Effector CD8-positive, alpha-beta T cell (primary cell): ENCODE measurements at regions not wholly inside any gene's neighbourhood (a gene's known extent, or its start where the extent isn't known, plus 50 kb on each side); places are given as distances from the start of the nearest gene placed in this dataset.

ENCODE experiments used
- DNase-seq: peaks from one replicate; lab custom pipeline; 2025; lab: John Stamatoyannopoulos, UW

DNA sequence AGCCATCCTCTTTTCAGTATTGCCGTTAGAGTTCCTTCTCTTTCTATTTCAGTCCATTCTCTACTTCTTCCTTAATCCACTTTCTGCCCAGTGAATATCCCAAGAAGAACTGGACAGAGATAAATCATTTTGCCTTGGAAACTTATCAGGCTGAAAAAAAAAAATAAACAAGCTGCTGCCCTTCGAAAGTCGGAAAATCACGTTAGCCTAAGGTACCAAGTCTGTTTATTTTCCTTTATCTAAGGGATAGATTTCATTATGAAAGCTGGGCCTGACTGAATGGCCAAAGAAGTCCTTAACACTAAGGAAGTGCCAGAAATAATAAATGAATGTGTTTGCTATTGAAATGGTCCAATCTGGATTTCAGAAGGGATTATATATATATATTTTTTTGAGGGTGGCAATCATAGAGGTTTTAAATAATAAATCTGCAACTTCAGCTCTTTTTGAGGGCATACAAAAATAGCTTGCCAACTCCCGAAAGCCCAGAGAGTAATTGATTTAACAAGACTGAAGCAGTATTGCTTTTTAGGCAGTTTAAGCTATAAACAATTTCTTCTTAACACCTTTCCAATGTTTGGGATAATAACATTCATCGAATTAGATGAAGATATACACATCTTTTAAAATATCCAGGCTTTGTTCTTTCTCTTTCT is 127.0 kb upstream of the STMND1 start:
- DNase-seq = no peak

DNA sequence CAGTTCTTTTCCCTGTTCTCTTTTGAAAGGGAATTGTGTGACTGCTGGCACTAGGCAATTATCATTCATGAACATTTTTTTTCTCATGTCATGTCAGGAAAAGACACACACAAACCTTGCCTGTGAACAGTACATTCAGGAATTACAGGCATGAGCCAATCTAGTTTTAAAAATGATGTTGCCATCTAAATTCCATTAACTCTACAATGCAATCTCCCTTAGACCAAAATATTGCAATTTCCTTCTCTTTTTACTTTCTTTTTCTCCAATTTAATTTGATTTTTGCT is 127.5 kb upstream of the STMND1 start:
- DNase-seq = no peak

DNA sequence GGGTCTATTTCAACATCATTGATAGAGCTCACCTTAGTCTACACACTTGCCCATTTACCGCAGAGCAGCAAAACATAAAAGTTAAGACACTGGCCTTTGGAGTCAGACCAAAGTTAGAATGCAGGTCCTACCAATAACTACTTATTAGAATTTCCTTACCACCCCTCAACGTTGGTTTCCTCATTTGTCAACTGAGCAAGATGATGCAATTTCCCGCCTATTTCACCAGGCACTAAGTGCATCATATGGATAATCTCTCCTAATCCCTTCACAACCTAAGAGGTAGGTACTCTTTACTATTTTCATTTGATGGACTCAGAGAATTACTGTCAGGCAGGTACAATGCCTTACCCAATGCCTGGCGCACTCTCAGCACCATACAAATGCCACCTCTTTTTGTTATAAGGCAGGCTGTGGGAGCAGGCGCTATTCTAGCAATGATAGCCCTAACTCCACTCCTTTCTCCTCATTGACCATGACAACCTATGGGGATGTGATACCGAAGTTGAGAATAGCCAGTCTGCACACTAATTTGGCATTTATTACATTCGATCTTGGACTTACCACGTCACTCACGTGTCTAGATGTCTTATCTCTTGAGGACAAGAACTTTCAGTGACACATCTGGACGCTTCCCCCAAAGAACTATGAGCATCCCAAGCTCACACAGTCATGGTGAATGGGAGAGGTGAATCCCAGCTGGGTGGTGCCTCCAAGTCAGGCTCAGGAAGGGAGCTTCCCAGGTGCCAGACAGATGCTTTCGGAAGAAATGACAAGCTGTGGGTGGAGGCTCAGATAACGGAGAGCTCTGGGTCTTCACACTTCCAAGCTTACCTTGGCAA is 128.1 kb upstream of the STMND1 start:
- DNase-seq = no peak

- no peak for DNase-seq
Observed at GRCh38 chr6:16973051-16973450, 128.8 kb upstream of the STMND1 start.

GRCh38 chr6:16972535-16972934 is 129.3 kb upstream of the STMND1 start:
- DNase-seq = no peak

- no peak for DNase-seq
Observed at GRCh38 chr6:16969699-16970655, 131.9 kb upstream of the STMND1 start.

DNA sequence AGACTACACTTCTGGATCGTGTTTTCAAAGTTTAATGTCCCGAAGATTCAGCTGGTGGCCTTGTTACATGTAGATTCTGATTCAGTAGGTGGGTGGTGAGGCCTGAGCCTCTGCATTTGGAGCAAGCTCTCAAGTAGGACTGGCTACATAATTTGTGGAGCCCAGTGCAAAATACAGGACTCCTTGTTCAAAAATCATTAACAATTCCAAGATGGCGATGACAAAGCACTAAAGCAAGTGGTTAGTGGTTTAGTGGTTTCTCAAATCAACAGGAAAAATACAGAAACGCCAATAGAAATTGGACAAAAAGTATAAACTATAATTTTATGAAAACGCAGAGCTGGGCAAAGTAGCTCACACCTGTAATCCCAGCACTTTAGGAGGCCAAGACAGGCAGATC is 133.7 kb upstream of the STMND1 start:
- DNase-seq = no peak

DNA sequence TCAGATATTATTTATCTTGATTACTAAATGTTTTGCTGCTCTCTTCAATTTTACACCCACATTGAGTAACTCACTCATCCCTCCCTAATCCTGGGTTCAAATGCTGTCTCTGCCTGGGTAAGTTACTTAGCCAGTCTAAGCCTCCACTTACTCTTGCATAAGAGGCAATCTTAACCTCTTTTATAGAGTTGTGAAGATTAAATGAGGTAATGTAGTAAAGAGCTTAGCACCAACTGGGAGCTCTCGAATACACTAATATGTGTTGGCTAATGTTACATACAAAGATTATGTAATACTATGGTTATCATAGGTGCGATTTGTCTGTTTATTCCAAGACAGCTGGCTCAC is 134.4 kb upstream of the STMND1 start:
- no peak for DNase-seq

DNA sequence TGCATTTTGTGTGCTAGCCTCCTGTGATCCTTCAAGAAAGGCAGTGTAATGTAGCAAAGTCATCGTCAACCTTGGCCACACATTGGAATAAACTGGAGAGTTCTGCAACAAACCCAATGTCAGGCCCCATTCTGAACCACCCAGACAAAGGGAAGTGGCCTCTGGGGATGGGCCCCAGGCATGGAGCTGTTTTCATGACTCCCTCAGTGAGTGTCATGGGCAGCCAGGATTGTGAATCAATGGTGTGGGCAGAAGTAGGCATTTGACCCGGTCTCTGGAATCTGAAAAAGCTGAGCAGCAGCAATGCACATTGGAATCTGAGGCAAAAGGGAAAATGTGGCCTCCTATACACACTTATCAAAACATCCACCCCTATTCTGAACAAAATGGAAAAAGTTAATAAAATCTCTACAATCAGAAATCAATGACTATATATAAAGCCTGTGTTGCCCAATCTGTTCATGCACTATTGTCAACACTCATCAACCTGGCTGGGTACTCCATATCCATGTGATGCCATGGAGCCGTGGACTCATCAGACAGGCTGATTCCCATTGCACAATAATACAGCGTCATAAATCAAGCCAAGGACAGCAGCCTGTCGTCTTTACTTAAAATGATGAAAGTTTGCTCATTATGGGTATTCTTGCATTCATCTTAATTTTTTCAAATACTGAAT is 134.9 kb upstream of the STMND1 start:
- DNase-seq = no peak

DNA sequence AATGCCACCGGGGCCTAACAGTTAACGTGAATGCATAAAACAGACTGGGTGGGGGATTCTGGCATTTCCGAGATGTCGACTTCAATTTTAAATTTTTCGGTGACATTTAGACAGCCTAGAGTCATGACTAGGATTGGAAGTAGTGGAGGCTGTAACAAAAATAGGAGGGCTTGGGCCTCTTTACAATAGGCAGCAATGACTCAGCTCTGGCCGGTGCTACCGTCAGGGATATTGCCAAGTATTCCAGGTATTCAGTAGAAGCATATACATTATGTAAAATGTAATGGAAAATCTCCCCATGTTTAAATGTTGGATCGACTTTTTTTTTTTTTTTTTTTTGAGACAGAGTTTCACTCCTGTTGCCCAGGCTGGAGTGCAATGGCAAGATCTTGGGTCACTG is 136.2 kb upstream of the STMND1 start:
- no peak for DNase-seq

DNA sequence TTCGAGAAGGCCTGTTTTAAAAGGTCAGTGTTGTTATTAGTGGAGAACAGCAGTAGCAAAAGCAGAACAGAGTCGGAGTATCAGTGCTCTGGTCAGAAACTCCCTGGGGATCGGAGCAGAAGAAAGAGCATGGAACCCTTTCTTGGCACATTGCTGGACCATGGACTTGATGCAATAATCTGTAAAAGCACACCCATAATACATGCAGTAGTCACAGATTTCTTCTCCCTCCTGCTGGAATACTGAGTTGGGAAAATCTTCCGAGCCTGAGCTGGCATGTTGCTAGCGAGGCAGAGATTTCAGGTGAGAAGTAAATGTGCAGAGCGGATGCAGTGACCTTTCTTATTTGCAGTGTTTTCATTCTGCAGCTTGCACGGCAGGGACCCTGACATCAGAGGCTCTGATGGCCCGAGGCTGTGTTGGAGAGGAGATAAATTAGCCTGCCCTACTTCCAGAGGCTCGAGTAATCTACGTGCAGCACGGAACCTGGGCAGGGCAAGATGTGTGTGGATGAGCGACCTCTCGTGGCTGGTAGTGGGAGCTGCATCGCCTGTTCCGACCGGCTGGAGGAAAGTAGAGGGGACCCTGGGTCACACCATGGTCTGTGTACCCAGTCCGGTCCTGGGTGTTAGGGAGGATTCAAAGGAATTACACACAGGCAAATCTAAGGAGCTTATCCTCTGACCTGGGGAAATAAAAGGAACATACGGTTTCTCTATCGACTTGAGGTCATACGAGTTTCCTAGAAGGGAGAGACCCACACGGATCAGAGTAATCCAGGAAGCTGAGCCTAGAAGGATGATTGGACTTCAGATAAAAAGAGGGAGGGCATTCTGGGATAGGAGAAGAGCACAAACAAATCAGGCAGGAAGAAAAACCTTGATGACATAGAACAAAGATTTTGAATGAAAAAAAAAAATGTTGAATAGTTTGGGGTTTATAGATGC is 137.0 kb upstream of the STMND1 start:
- DNase-seq = peak; percentile 1

GRCh38 chr6:16961577-16961976 is 140.3 kb upstream of the STMND1 start:
- DNase-seq = no peak

GRCh38 chr6:16959789-16960188 is 142.1 kb upstream of the STMND1 start:
- DNase-seq = no peak

GRCh38 chr6:16956361-16956760 is 145.5 kb upstream of the STMND1 start:
- DNase-seq = no peak

- DNase-seq = no peak
Observed at GRCh38 chr6:16955899-16956298, 146.0 kb upstream of the STMND1 start.

DNA sequence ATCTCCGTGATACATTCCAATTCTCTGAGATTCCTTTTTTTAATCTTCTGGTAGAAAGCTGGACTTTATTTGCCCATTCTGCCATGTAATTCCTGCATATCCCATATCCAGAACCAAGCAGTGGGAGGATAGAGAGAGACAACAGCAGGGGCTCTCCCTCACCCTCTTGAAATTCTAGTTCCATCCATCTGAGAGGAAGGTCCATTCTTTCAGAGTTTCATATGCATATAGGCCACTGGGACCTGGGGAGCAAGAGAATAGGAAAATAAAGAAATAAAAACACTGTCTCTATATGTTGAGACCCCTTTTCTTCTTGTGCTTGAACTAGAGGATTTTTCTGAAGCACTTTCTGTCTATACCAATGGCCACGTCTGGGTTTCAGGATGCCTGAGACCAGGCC is 147.9 kb upstream of the STMND1 start:
- no peak for DNase-seq

DNA sequence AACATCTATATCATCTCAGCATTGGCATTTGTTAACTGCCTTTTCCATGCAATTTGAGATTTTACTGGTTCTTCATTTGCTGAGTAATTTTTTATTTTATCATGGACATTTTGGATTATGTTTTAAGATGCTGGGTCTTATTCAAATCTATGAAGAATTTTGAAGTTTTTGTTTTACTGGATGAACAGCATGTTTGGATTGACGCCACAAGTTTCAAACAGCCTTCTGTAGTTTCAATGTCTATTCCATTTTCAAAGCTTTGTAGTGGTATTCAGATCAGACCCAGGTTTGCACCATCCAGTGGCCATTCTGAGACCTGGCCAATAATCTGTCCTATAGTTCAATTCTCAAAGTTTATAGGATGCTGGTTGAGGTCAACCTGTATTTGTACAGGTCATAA is 148.4 kb upstream of the STMND1 start:
- no peak for DNase-seq

DNA sequence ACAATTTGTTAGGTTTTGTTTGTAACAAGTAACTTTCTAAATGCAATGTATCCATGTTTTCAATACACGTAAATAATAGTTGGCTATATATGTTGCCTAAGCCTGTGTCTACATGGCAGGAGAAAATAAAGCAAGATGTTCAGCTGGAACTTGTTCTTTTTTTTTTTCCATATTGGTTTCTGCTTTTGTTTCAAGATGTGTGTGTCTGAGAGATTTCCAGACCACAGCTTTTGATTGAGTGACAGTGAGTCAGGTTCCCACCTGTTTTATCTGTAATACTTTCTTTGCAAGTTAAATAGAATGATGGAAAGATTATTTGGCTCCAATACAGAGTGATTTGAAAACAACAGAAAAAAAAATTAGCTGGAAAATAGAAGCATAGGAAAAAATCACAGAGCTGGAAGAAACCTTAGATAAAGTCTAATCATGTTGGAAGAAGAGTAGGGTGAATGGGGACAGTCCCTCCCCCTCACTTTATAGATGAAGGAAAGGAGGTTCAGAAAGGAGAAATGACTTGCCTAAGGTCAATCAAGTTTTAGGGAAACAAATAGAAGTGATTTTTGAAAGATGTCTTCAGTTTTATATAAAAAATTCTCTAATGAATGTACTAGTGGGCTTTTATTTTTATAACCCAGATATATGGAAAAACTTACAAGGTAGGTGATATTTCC is 150.9 kb upstream of the STMND1 start:
- no peak for DNase-seq

- DNase-seq = no peak
Observed at GRCh38 chr6:16950302-16950701, 151.5 kb upstream of the STMND1 start.

- no peak for DNase-seq
Observed at GRCh38 chr6:16949716-16950115, 152.1 kb upstream of the STMND1 start.

DNA sequence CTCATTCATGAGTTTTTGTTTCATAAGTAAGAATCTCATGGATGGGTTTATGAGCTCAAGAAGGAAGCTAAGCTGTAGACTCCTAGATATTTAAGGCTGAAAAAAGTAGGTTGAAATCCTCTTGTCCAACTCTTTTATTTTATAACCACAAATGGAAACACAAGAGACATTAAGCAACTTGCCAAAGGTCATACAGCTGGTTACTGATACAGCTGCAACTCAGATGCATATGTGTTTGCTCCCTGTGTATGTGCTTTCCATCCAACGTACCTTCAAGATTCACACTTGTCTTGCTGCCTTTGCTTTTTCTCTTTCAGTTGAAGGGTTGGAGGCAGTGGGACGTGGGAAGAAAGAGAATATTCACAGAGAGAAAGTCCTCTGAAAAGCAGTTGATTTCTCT is 153.5 kb upstream of the STMND1 start:
- no peak for DNase-seq
